Prostate gland (tissue), 2 donors: ENCODE measurements at regions not wholly inside any gene's neighbourhood (a gene's known extent, or its start where the extent isn't known, plus 50 kb on each side); places are given as distances from the start of the nearest gene placed in this dataset.
A peak's percentile ranks its signal among the peaks of the same experiment; 100 is the strongest.

ENCODE experiments used
- DNase-seq: peaks from one replicate; pipeline ENCODE4 v3.0.0-alpha.2; 2019; ENCODE audit warnings: low spot score
- H3K27ac ChIP-seq, 2 donors: fragments of 200-600 bp; sonication (generic); 2 replicates each; pipeline ENCODE4 v1.5.1; 2017 to 2019
- H3K27me3 ChIP-seq: fragments of 200-600 bp; sonication (generic); replicated peaks from 2 replicates; pipeline ENCODE4 v1.5.1; 2019; ENCODE audit not compliant: insufficient read depth
- H3K36me3 ChIP-seq, 2 donors: fragments of 200-600 bp; sonication (generic); 1 replicate in 1 of 2; 2 replicates in 1 of 2; pipeline versions ENCODE4 v1.5.1 to v1.8.1; 2017 to 2019
- H3K4me1 ChIP-seq: fragments of 200-600 bp; sonication (generic); replicated peaks from 2 replicates; pipeline ENCODE4 v1.5.1; 2019
- H3K4me3 ChIP-seq, 2 donors: fragments of 200-600 bp; sonication (generic); 2 replicates each; pipeline ENCODE4 v1.5.1; 2017 to 2019
- H3K9me3 ChIP-seq: fragments of 200-600 bp; sonication (generic); 2 replicates; pipeline ENCODE4 v1.5.1; 2017
- CTCF ChIP-seq, 4 experiments: fragments of 200-600 bp in 2 of 4; fragments of 450-650 bp in 2 of 4; sonication (generic) in 2 of 4; IDR thresholded peaks; 1 replicate in 3 of 4; 2 replicates in 1 of 4; pipeline ENCODE4 v1.5.1; 2016 to 2019; ENCODE audit warnings: antibody characterized with exemption in 4 of 4, mild to moderate bottlenecking in 2 of 4, moderate library complexity in 2 of 4
- POLR2A ChIP-seq: fragments of 450-650 bp; IDR thresholded peaks from one replicate; pipeline ENCODE4 v1.6.1; 2016; ENCODE audit warnings: antibody characterized with exemption, mild to moderate bottlenecking
- POLR2AphosphoS5 ChIP-seq: sonication (generic); formaldehyde crosslinking; IDR thresholded peaks from one replicate; pipeline ENCODE4 v1.6.1; 2017; ENCODE audit warnings: antibody characterized with exemption
- WGBS: methylation state at CpG from one replicate; pipeline ENCODE4 v1.1.5; 2018; 5-methylcytosine and 5-hydroxymethylcytosine counted together
- intact Hi-C: fragments of 100-400 bp; cut with DNase I; formaldehyde crosslinking; loops from one replicate; pipeline ENCODE4 v1.14.2; 2022

GRCh38 chr12:115146453-115146852 is 462.5 kb upstream of the TBX3 start:
- peak; percentile 43 for TF ChIP-seq POLR2AphosphoS5
- TF ChIP-seq CTCF (IDR thresholded peaks at IDR 0.05), result no peak
- DNase-seq, result peak; percentile 43
- H3K4me3 ChIP-seq, result no peak overlapping the region
- H3K9me3 ChIP-seq, result no peaks in the 10 kb centered on the region
- 72% methylated on average over 2 of the region's 2 CpGs for WGBS
- no peaks in the 10 kb centered on the region for H3K36me3 ChIP-seq
- H3K27me3 ChIP-seq, result no peaks in the 10 kb centered on the region
- H3K4me1 ChIP-seq, result no peaks in the 10 kb centered on the region
- intact Hi-C loops, result no loop called here
- H3K27ac ChIP-seq, result no peak overlapping the region

- Histone ChIP-seq H3K27ac (no peak overlapping the region), H3K9me3 (no peaks in the 10 kb centered on the region), H3K4me3 (no peak overlapping the region), H3K36me3 (no peaks in the 10 kb centered on the region), H3K27me3 (no peaks in the 10 kb centered on the region), H3K4me1 (no peaks in the 10 kb centered on the region)
- 68% methylated on average over 2 of the region's 2 CpGs for WGBS
- DNase-seq, result no peak
- intact Hi-C loops, result no loop called here
- no peak for TF ChIP-seq CTCF (IDR thresholded peaks at IDR 0.05)
- TF ChIP-seq POLR2A, result no peak
- no peak for TF ChIP-seq POLR2AphosphoS5
Measured at GRCh38 chr12:115144425-115144824, 460.4 kb upstream of the TBX3 start.

GRCh38 chr12:115140981-115141655 is 457.1 kb upstream of the TBX3 start:
- no peak for TF ChIP-seq POLR2A
- no peak for TF ChIP-seq CTCF (IDR thresholded peaks at IDR 0.05)
- no peak for TF ChIP-seq POLR2AphosphoS5
- 94% methylated on average over 4 of the region's 4 CpGs for WGBS
- no peak overlapping the region for H3K27ac ChIP-seq

GRCh38 chr12:115137812-115138521 is 454.0 kb upstream of the TBX3 start:
- Histone ChIP-seq H3K9me3 (no peaks in the 10 kb centered on the region), H3K27ac (no peak overlapping the region), H3K36me3 (no peaks in the 10 kb centered on the region), H3K4me3 (no peak overlapping the region), H3K27me3 (no peaks in the 10 kb centered on the region), H3K4me1 (no peaks in the 10 kb centered on the region)
- no peak for DNase-seq
- TF ChIP-seq CTCF (IDR thresholded peaks at IDR 0.05), result no peak
- no peak for TF ChIP-seq POLR2AphosphoS5
- TF ChIP-seq POLR2A, result no peak
- 85% methylated on average over 12 of the region's 12 CpGs for WGBS
- intact Hi-C loops, result no loop called here

More at GRCh38 chr12:115140981-115141655, 457.1 kb upstream of the TBX3 start:
- H3K4me3 ChIP-seq, result no peak overlapping the region
- DNase-seq, result no peak
- H3K4me1 ChIP-seq, result no peaks in the 10 kb centered on the region
- intact Hi-C loops, result no loop called here
- H3K36me3 ChIP-seq, result no peaks in the 10 kb centered on the region
- no peaks in the 10 kb centered on the region for H3K9me3 ChIP-seq
- no peaks in the 10 kb centered on the region for H3K27me3 ChIP-seq

GRCh38 chr12:115135800-115136211 is 451.8 kb upstream of the TBX3 start:
- no peak overlapping the region for H3K4me3 ChIP-seq
- H3K36me3 ChIP-seq, result no peaks in the 10 kb centered on the region
- peak; percentile 76 for DNase-seq
- H3K27ac ChIP-seq, result no peak overlapping the region
- WGBS, result 15% methylated on average over 8 of the region's 8 CpGs
- no peaks in the 10 kb centered on the region for H3K27me3 ChIP-seq
- no peaks in the 10 kb centered on the region for H3K4me1 ChIP-seq
- TF ChIP-seq POLR2AphosphoS5, result peak; percentile 88
- no peak for TF ChIP-seq POLR2A
- intact Hi-C loops, result no loop called here
- H3K9me3 ChIP-seq, result no peaks in the 10 kb centered on the region
